Uterus (tissue), 2 donors: ENCODE measurements at regions not wholly inside any gene's neighbourhood (a gene's known extent, or its start where the extent isn't known, plus 50 kb on each side); places are given as distances from the start of the nearest gene placed in this dataset.

ENCODE experiments used
- POLR2A ChIP-seq, 2 donors: fragments of 450-650 bp; IDR thresholded peaks; one replicate each; pipeline ENCODE4 v1.6.1; 2016; ENCODE audit warnings: antibody characterized with exemption in 2 of 2, mild to moderate bottlenecking in 1 of 2, moderate library complexity in 1 of 2
- TF ChIP-seq, protein P1 (sequence below), 4 experiments: fragments of 200-600 bp in 2 of 4; fragments of 450-650 bp in 2 of 4; sonication (generic) in 2 of 4; IDR thresholded peaks; one replicate each; pipeline ENCODE4 v1.5.1; 2016 to 2019; ENCODE audit warnings: antibody characterized with exemption in 4 of 4, mild to moderate bottlenecking in 2 of 4, moderate library complexity in 1 of 4

DNA sequence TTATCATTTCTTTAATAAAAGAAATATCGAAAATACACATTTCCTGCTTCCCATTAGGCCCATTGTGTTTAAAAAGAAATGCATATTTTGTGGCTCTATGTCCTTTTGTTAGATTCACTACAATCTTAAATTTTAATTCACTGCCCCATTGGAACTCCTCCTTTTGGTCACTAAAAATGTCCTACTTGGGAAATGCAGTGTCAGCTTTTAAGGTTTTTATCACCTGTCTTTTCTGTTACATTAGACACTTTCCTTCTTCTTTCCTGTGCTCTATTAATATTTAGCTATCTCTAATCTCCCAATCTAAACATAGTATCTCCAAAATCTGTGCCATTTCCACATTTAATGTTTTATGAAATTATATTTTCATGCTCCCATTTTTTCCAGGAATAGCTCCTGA lies 164.9 kb upstream of the SPOCK3 start:
- TF ChIP-seq, protein P1, sequence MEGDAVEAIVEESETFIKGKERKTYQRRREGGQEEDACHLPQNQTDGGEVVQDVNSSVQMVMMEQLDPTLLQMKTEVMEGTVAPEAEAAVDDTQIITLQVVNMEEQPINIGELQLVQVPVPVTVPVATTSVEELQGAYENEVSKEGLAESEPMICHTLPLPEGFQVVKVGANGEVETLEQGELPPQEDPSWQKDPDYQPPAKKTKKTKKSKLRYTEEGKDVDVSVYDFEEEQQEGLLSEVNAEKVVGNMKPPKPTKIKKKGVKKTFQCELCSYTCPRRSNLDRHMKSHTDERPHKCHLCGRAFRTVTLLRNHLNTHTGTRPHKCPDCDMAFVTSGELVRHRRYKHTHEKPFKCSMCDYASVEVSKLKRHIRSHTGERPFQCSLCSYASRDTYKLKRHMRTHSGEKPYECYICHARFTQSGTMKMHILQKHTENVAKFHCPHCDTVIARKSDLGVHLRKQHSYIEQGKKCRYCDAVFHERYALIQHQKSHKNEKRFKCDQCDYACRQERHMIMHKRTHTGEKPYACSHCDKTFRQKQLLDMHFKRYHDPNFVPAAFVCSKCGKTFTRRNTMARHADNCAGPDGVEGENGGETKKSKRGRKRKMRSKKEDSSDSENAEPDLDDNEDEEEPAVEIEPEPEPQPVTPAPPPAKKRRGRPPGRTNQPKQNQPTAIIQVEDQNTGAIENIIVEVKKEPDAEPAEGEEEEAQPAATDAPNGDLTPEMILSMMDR (IDR thresholded peaks at IDR 0.05), result no peak
- no peak for TF ChIP-seq POLR2A (IDR thresholded peaks at IDR 0.05)
